ENCODE measurements at regions not wholly inside any gene's neighbourhood (a gene's known extent, or its start where the extent isn't known, plus 50 kb on each side); places are given as distances from the start of the nearest gene placed in this dataset.
A peak's percentile ranks its signal among the peaks of the same experiment; 100 is the strongest.

DNA sequence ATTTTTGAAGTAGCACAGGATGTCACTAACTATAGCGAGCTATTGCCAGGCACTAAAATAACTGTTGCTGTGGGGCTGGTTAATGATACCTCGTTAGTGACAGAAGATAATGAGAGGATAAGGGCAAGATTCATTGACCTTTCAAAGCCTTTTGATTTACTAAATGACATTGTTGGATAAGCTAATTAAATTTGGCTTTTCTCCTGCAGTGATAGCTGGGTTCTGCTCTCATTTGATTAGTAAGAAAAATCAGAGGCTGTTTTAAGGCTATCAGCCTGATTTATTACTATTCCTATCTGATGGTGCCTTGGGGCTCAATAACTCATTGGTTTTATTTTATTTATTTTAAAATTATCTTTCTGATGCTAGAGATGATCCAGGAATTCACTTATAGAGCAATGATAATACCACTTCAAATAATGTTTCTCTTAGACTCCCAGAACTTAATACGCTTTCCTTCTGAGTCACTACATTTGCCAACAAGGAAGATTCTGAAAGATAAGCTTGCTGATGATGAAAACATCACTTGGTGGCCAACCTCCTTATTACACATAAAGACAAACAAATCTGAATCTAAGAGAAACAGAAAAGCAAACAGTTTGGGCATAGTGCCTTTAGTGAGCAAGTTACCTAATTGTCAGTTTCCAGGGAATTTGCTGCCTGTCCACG is 501.3 kb upstream of the ARGLU1 start:
- TF ChIP-seq PATZ1 (CRISPR knock-in tag; IDR thresholded peaks at IDR 0.05; ENCODE audit: borderline replicate concordance) (peak; percentile 55; the same call in 1 of the 2 replicates), CSRNP3 (CRISPR knock-in tag; IDR thresholded peaks at IDR 0.05) (peak; percentile 93), ZNF70 (CRISPR knock-in tag; IDR thresholded peaks at IDR 0.05) (no peak), TOX (CRISPR knock-in tag; IDR thresholded peaks at IDR 0.05; ENCODE audit: borderline replicate concordance) (no peak), ZNF8 (CRISPR knock-in tag; IDR thresholded peaks at IDR 0.05) (peak; percentile 25; the same call in 1 of the 2 replicates), ZFP30 (CRISPR knock-in tag; IDR thresholded peaks at IDR 0.05) (no peak), ESRRG (CRISPR knock-in tag; IDR thresholded peaks at IDR 0.05) (peak; percentile 54; the same call in 1 of the 2 replicates), ISL1 (CRISPR knock-in tag; IDR thresholded peaks at IDR 0.05) (peak; percentile 94)
- TF ChIP-seq, protein P1, sequence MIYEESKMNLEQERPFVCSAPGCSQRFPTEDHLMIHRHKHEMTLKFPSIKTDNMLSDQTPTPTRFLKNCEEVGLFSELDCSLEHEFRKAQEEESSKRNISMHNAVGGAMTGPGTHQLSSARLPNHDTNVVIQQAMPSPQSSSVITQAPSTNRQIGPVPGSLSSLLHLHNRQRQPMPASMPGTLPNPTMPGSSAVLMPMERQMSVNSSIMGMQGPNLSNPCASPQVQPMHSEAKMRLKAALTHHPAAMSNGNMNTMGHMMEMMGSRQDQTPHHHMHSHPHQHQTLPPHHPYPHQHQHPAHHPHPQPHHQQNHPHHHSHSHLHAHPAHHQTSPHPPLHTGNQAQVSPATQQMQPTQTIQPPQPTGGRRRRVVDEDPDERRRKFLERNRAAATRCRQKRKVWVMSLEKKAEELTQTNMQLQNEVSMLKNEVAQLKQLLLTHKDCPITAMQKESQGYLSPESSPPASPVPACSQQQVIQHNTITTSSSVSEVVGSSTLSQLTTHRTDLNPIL (CRISPR knock-in tag; IDR thresholded peaks at IDR 0.05; ENCODE audit: low read depth): 0 out of 2 replicates have a peak, but pooled peaks have one; percentile 56
